SK-N-MC (cell line): ENCODE measurements at regions not wholly inside any gene's neighbourhood (a gene's known extent, or its start where the extent isn't known, plus 50 kb on each side); places are given as distances from the start of the nearest gene placed in this dataset.

Experiments used
- EZH2 ChIP-seq: fragments of 200-600 bp; sonication (generic); IDR thresholded peaks from one replicate; pipeline ENCODE4 v1.6.1; 2017; ENCODE audit warnings: antibody characterized with exemption
- POLR2AphosphoS5 ChIP-seq: IDR thresholded peaks from 2 replicates; pipeline ENCODE4 v1.6.1; 2012; ENCODE audit warnings: mild to moderate bottlenecking, low read depth, low read length, borderline replicate concordance

DNA sequence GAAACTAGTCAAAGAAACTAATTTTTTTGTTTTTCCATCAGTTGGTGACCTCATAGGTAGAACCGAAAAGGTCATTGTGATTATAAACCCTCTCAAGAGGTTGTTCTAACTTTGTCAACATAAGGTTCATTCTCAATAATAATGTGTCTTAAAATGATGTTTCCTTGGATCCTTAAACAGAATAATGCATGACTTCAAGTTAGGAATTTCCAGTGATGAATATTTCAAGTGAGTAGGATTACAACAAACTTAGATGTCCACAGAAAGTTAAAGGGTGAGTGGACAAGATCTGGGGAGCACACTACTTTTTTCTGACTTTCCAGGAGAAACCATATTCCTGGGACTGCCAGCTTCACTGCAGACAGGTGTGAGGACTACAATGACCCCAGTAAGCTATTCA is 239.0 kb upstream of the PTGER4 start:
- TF ChIP-seq EZH2, result no peak
- no peak for TF ChIP-seq POLR2AphosphoS5
